ENCODE measurements at regions not wholly inside any gene's neighbourhood (a gene's known extent, or its start where the extent isn't known, plus 50 kb on each side); places are given as distances from the start of the nearest gene placed in this dataset.

- DNase-seq (ENCODE audit: low read depth in 2 of 2) = no peak
These were observed 110.2 kb upstream of the SPATA13 start for GRCh38 chr13:24050292-24050711.

- DNase-seq (ENCODE audit: low read depth in 2 of 2) = no peak
These were observed 109.5 kb upstream of the SPATA13 start for GRCh38 chr13:24050796-24051715.

DNA sequence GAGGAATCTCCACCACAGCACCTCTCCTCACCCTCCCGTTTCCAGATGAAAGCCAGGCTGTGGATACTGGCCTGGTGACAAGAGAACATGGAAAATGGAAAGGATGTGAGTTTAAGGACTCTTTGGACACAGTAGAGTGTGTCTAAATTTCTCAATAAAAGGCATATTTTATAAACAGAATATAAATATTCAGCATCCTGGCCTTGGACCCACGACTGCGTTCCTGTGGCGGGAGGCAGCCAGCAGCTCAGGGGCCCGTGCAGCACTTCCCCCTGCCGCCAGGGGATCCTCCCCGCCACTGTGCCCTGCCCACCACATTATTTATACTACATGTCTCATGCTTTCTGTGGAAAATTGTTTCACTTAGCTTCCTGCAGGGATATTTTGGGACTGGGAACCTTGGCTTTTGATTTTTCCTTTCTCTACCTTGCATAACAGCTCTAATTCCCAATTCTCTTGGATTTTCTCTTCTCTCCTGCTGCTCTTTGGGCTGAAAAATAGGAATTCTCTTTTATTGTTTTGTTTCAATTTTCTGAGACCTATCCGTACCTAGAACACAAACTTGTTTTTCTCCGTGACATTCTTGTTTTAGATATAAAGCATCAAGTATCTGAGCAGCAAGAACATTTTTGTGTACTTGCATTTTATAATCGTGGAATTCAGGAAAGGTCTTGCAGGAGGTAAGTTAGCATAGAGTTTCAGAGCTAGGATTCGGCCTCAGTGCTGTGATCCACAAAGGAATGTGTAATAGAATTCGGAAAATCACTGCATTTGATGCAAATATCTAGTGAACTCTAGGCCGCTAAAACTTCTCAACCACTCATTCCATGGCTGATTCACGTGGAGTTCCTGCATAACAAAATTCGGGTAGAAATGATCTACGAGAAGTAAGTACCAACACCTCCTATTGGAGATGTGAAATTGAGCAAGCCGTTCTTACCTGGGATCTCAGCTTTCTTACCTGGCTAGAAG is 107.7 kb upstream of the SPATA13 start:
- no peak for DNase-seq (ENCODE audit: low read depth in 2 of 2)

GRCh38 chr13:24053519-24054251 is 106.8 kb upstream of the SPATA13 start:
- peak; percentile 27 to 47 for DNase-seq (ENCODE audit: low read depth in 2 of 2)

DNA sequence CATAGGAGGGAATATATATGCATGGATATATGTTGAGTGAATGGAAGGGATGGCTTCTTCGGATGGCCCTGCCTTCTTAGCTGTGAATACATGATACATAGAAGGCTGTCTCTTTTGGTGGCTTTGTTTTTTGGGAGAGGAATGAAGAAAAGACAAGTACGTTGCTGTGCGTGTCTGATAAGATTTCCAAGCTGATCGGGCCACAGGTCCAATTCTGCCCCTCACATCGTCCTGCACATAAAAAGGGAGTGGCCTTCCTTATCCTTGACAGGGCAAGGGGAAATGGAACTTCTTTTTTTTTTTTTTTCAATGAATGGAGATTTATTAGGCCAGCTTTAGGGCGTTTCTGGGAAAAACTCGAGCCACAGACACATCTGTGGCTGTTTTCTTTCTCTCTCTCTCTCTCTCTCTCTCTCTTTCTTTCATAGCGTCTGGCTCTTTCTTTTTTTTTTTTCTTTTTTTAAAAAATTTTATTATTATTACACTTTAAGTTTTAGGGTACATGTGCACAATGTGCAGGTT is 103.8 kb upstream of the SPATA13 start:
- DNase-seq (ENCODE audit: low read depth in 2 of 2) = no peak

- DNase-seq (ENCODE audit: low read depth in 2 of 2) = no peak
These were observed 99.5 kb upstream of the SPATA13 start for GRCh38 chr13:24060993-24061392.

- no peak for DNase-seq (ENCODE audit: low read depth in 2 of 2)
These were observed 97.1 kb upstream of the SPATA13 start for GRCh38 chr13:24063281-24063877.

DNA sequence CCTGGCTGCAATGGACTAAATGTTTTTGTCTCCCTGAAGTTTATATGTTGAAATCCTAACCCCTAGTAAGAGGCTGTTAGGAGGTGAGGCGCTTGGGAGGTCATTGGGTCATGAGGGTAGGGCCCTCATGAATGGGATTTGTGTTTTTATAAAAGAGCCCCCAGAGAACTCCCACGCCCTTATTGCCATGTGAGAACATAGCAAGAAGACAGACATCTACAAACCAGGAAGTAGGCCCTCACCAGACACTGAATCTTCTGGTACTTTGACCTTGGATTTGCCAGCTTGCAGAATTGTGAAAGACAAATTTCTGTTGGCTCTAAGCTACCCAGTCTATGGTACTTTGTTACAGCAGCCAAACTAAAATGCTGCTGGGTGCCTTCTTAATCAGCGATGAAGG is 96.1 kb upstream of the SPATA13 start:
- no peak for DNase-seq (ENCODE audit: low read depth in 2 of 2)

GRCh38 chr13:24065176-24065575 is 95.3 kb upstream of the SPATA13 start:
- no peak for DNase-seq (ENCODE audit: low read depth in 2 of 2)

DNA sequence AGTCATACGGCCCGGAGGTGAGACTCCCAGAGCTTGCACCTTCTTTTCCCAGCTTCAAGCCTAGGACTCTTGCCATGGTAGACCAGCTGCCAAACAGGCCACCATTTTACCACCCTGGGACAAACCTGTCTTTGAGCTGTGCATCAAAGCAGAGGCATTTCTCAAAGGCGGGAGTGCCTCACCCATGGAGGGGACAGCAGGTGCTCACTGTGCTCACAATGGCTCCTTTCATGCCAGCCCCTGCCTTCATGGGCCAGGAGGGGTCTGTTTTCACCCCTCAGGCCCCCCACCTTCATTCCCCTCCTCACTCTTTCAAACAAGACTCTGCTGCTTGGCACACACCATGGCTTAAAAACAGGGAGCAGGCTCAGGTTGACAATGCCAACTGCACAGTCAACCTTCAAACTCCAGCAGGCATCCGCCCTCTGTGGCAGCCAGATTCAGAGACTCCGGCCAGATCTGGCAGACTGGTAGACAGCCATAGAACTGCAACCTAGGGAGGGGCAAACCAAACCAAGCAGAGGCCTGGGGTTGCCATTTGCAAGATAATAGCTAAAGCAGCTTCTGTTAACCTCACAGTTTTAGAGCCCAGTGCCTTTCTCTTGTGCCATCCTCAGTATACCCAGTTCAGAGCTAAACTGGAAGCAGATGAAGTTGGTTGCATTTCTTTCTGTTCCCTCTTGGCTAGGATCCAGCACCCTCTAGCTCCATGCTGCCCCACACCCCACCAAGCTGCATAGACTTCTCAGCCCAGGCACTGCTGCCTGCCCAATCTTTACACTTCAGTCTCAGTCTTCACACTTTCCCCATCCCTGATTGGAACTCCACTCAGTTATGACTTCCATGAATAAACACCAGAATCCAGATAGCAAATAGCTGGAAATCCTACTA is 93.9 kb upstream of the SPATA13 start:
- no peak for DNase-seq (ENCODE audit: low read depth in 2 of 2)

GRCh38 chr13:24068472-24068871 is 92.0 kb upstream of the SPATA13 start:
- DNase-seq (ENCODE audit: low read depth in 2 of 2) = no peak

- no peak for DNase-seq (ENCODE audit: low read depth in 2 of 2)
These were observed 89.5 kb upstream of the SPATA13 start for GRCh38 chr13:24071016-24071415.

- no peak for DNase-seq (ENCODE audit: low read depth in 2 of 2)
These were observed 89.0 kb upstream of the SPATA13 start for GRCh38 chr13:24071423-24072075.

DNA sequence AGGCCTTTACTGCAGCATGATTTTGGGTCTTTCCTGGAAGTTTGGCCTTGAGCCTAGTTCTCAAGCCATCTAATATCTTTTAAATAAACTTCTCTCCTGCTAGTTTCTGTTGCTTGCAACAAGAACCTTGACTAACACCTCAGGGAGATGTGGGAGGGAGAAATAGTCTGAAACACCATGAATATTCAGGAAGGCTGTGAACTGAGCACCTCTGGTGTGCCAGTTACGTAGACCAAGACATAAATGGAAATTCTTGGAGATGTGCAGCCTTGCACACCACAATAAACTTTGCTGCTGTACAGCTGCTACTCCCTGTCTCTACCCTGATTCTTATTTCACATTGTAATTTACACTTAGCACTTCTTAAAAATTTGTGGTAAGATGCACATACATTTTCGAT is 86.9 kb upstream of the SPATA13 start:
- DNase-seq (ENCODE audit: low read depth in 2 of 2) = no peak

DNA sequence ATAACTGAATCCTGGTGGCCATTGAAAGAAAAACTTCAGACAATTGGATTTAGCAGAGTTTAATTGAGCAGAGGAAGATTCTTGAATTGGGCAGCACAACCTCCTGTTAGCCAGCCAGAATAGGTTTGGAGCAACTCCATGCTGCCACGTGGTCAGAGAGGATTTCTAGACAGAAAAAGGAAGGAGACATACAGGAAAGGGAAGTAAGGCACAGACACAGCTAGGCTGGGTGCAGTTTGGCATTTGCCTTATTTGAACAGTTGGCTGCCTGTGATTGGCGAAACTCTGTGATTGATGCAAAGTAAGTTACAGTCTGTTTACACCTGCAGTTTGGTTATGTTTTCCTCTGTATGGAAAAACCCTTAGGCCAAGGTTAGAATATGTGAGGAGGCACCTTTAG is 85.8 kb upstream of the SPATA13 start:
- DNase-seq (ENCODE audit: low read depth in 2 of 2) = no peak

DNA sequence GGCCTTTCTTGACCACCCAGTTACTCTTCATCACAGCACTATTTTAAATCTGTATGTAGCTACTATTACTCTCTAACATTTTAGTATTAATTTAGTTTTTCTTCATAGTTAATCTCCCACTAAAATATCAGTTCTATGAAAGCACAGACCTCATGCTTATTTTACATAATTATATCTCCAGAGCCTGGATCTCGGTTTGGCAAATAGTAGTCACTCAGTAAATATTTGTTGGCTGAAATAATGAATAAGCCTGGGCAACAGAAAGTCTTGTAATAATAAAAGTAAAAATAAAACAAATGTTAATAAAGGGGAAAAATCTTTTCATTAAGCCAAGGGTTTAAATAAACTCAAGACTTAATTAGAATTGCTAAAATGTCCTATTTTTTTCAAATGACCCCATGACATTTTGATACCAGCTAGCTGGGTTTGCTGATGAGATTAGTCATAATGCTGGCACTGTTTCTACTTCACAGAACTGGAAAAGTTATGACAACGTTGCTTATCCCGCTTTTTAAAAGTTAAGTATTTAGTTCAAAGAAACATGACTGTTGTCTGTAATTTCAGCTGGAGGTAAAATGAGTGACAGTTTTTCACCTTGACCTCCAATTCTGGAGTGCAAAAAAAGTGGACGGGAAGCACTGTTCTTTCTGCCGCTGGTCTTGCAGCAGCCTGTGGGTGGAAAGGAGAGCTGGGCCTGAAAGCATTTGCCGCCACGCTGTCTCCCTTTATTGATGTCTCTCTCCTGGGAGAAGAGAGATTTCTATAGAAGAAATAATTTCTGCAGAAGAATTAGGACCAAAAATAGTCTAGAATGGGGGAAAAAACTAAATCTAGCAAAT is 85.2 kb upstream of the SPATA13 start:
- no peak for DNase-seq (ENCODE audit: low read depth in 2 of 2)

- no peak for DNase-seq (ENCODE audit: low read depth in 2 of 2)
These were observed 84.4 kb upstream of the SPATA13 start for GRCh38 chr13:24076109-24076508.

DNA sequence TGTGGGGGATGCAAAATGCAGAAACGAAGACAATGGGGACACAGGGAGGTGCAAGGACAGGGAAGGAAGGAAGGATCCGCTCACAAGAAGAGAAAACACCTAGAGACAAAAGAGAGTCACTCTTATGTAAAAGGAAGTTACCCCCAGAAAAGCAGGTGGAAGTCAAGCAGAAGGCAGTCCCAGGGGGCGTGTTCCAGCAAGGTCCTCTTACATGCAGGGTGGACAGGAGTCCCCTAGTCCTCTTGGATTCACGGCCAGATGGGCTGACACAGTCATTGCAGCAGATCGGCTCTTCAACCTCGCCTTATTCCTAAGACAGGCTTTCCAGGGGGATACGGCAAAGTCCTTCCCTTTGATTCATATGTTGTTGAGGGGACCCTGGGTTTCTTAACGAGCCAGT is 83.9 kb upstream of the SPATA13 start:
- DNase-seq (ENCODE audit: low read depth in 2 of 2) = no peak

- no peak for DNase-seq (ENCODE audit: low read depth in 2 of 2)
These were observed 80.4 kb upstream of the SPATA13 start for GRCh38 chr13:24080134-24080533.

Data from stimulated activated CD4-positive, alpha-beta T cell treated with anti-CD3 and anti-CD28 coated beads, Interleukin-12 subunit alpha, Interleukin-12 subunit beta, amount 100 ng/mL, for 24 hours (primary cell).